ENCODE measurements at regions not wholly inside any gene's neighbourhood (a gene's known extent, or its start where the extent isn't known, plus 50 kb on each side); places are given as distances from the start of the nearest gene placed in this dataset.

DNA sequence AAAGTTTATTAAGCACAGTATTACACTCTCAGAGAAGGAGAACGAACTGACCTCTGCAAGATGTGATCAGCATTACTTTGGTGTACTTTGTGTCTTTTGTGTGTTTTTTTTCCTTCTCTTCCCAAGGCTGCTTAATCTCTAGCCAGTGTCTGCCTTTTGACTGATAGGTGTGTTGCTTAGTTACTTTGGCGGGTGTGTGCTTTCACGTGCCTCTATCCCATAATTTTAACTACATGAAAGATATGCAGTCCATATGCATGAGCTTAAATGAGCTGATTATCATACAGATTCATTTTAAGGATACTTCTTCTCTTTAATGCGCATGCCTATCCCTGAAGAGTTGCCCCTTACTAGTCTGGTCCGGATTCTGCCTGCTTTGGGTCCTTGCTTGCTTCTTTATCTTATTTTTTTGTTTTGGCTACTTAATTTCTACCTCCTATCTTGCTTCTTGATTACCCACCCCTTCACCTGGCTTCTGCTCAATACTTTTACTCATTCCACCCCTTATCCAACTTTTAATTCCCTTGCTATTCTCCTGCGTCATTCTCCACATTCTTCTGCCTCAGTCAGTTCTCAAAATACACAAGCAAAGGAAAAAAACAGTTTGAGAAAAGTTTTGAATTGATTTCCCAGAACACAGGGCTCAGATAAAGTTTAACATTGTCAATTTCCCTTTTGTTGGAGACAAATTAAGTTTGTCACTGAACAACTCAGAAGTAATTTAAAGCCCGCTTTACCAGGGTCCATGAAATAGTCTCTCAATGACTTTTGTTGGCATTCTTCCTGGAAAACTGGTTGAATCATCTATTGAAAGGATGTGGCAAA lies 182.0 kb downstream of the TENT5D start:
- TF ChIP-seq CTCF (IDR thresholded peaks at IDR 0.05; ENCODE audit: low read depth, low read length), result no peak
- DNase-seq (ENCODE audit: low read depth in 2 of 2), result peak; percentile 4 to 11
- H3K4me3 ChIP-seq (replicated peaks in 1 of 2; ENCODE audit: low read depth in 2 of 2, low read length in 2 of 2), result no peak overlapping the region
